NCI-H2227 treated with DMSO at 0.1 percent for 48 hours (cell line): ENCODE measurements at regions not wholly inside any gene's neighbourhood (a gene's known extent, or its start where the extent isn't known, plus 50 kb on each side); places are given as distances from the start of the nearest gene placed in this dataset.

Source experiments
- DNase-seq: peaks from one replicate; lab custom pipeline; 2025; lab: John Stamatoyannopoulos, UW

GRCh38 chr2:239865059-239865639, 160.0 kb downstream of the NDUFA10 start:
- DNase-seq, result no peak

- DNase-seq, result no peak
Observed at GRCh38 chr2:239864247-239865058, 160.7 kb downstream of the NDUFA10 start.

- no peak for DNase-seq
Observed at GRCh38 chr2:239862613-239863012, 162.5 kb downstream of the NDUFA10 start.

GRCh38 chr2:239858179-239858578, 167.0 kb downstream of the NDUFA10 start:
- DNase-seq, result no peak

- no peak for DNase-seq
Observed at GRCh38 chr2:239857591-239857990, 167.6 kb downstream of the NDUFA10 start.

GRCh38 chr2:239856620-239857285, 168.4 kb downstream of the NDUFA10 start:
- no peak for DNase-seq

- no peak for DNase-seq
Observed at GRCh38 chr2:239855863-239856587, 169.1 kb downstream of the NDUFA10 start.

GRCh38 chr2:239854596-239854995, 170.5 kb downstream of the NDUFA10 start:
- no peak for DNase-seq

- no peak for DNase-seq
Observed at GRCh38 chr2:239853706-239854327, 171.3 kb downstream of the NDUFA10 start.

GRCh38 chr2:239853121-239853520, 172.0 kb downstream of the NDUFA10 start:
- no peak for DNase-seq

GRCh38 chr2:239852272-239852671, 172.9 kb downstream of the NDUFA10 start:
- DNase-seq, result no peak

GRCh38 chr2:239846789-239847676, 178.1 kb downstream of the NDUFA10 start:
- DNase-seq, result no peak

GRCh38 chr2:239845968-239846367, 179.2 kb downstream of the NDUFA10 start:
- DNase-seq, result no peak

GRCh38 chr2:239839306-239839705, 185.8 kb downstream of the NDUFA10 start:
- no peak for DNase-seq

GRCh38 chr2:239836021-239836765, 188.9 kb downstream of the NDUFA10 start:
- DNase-seq, result no peak

- DNase-seq, result no peak
Observed at GRCh38 chr2:239835056-239835455, 190.1 kb downstream of the NDUFA10 start.

- DNase-seq, result no peak
Observed at GRCh38 chr2:239834143-239834542, 191.0 kb downstream of the NDUFA10 start.

GRCh38 chr2:239833269-239834109, 191.7 kb downstream of the NDUFA10 start:
- no peak for DNase-seq
